LNCaP clone FGC (cell line): ENCODE measurements at regions not wholly inside any gene's neighbourhood (a gene's known extent, or its start where the extent isn't known, plus 50 kb on each side); places are given as distances from the start of the nearest gene placed in this dataset.

ENCODE experiments used
- DNase-seq: peaks from one replicate; pipeline ENCODE4 v3.0.0-alpha.2; 2011; ENCODE audit warnings: low read depth
- H3K4me3 ChIP-seq: 2 replicates; pipeline ENCODE4 v1.5.1; 2011; ENCODE audit warnings: mild to moderate bottlenecking, low read depth, low read length, control low read depth
- CTCF ChIP-seq: IDR thresholded peaks from 2 replicates; pipeline ENCODE4 v1.5.1; 2012; ENCODE audit warnings: mild to moderate bottlenecking; ENCODE audit not compliant: control insufficient read depth, insufficient read depth; ENCODE audit errors: extremely low read depth

- TF ChIP-seq CTCF: no peak
- DNase-seq: no peak
- no peak overlapping the region for H3K4me3 ChIP-seq
Measured at GRCh38 chr3:124257336-124257864, 265.5 kb upstream of the ROPN1 start.

GRCh38 chr3:124258057-124258500 lies 266.2 kb upstream of the ROPN1 start:
- no peak for TF ChIP-seq CTCF
- no peak overlapping the region for H3K4me3 ChIP-seq
- DNase-seq: no peak

GRCh38 chr3:124260206-124260915 lies 268.4 kb upstream of the ROPN1 start:
- no peak overlapping the region for H3K4me3 ChIP-seq
- no peak for TF ChIP-seq CTCF
- DNase-seq: no peak

- H3K4me3 ChIP-seq: no peak overlapping the region
- DNase-seq: no peak
- no peak for TF ChIP-seq CTCF
Measured at GRCh38 chr3:124261306-124261705, 269.4 kb upstream of the ROPN1 start.

- DNase-seq: no peak
- no peak for TF ChIP-seq CTCF
Measured at GRCh38 chr3:124263168-124263567, 271.2 kb upstream of the ROPN1 start.

GRCh38 chr3:124264346-124264745 lies 272.4 kb upstream of the ROPN1 start:
- TF ChIP-seq CTCF: no peak
- no peak for DNase-seq
- H3K4me3 ChIP-seq: no peak overlapping the region

More at GRCh38 chr3:124263168-124263567, 271.2 kb upstream of the ROPN1 start:
- H3K4me3 ChIP-seq: no peak overlapping the region

GRCh38 chr3:124266487-124266886 lies 274.6 kb upstream of the ROPN1 start:
- no peak for TF ChIP-seq CTCF
- DNase-seq: no peak
- no peak overlapping the region for H3K4me3 ChIP-seq
